HEK293T (cell line): ENCODE measurements at regions not wholly inside any gene's neighbourhood (a gene's known extent, or its start where the extent isn't known, plus 50 kb on each side); places are given as distances from the start of the nearest gene placed in this dataset.

ENCODE experiments used
- BHLHE40 ChIP-seq: fragments of 450-650 bp; IDR thresholded peaks from 2 replicates; pipeline ENCODE4 v1.6.1; 2016; ENCODE audit warnings: mild to moderate bottlenecking, moderate library complexity, borderline replicate concordance
- FOXK2 ChIP-seq: fragments of 450-650 bp; IDR thresholded peaks from 2 replicates; pipeline ENCODE4 v1.6.1; 2016; ENCODE audit warnings: mild to moderate bottlenecking
- FOXM1 ChIP-seq: fragments of 450-650 bp; IDR thresholded peaks from 2 replicates; pipeline ENCODE4 v1.6.1; 2017; ENCODE audit warnings: mild to moderate bottlenecking, borderline replicate concordance
- L3MBTL2 ChIP-seq: fragments of 450-650 bp; conservative IDR thresholded peaks from 2 replicates; pipeline ENCODE4 v1.6.1; 2016; ENCODE audit warnings: mild to moderate bottlenecking
- NFRKB ChIP-seq: fragments of 450-650 bp; IDR thresholded peaks from 2 replicates; pipeline ENCODE4 v1.6.1; 2016; ENCODE audit warnings: mild to moderate bottlenecking, moderate library complexity
- SP1 ChIP-seq: fragments of 450-650 bp; IDR thresholded peaks from 2 replicates; pipeline ENCODE4 v1.6.1; 2017

GRCh38 chr1:239250353-239251035, 135.9 kb upstream of the CHRM3 start:
- TF ChIP-seq L3MBTL2 = no peak
- TF ChIP-seq FOXK2 = no peak
- TF ChIP-seq BHLHE40 = no peak
- TF ChIP-seq FOXM1 = no peak
- TF ChIP-seq SP1 = no peak
- TF ChIP-seq NFRKB = no peak
